ENCODE measurements at regions not wholly inside any gene's neighbourhood (a gene's known extent, or its start where the extent isn't known, plus 50 kb on each side); places are given as distances from the start of the nearest gene placed in this dataset.
"Not testable (repeated sequence)": the region's sequence is repeated elsewhere in the genome, so short reads cannot be mapped to it uniquely, and the experiment has no call there.

DNA sequence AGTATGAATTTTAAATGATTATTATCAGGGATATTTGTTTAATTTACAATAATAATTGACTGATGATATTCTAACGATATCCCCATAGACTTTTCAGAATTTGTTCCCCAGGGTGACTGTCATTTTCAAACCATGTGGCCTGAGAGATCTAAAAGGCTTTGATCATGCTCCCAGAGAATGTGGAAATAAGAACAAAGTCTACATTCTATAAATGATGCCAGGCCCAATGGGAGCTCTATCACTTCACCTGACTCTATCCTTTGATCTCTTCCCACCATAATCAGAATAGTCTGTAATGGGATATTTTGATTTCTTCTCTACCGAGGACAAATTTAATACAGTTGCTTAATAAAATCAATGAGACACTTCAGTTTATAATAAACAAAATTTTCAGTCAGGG, 483.4 kb upstream of the IRAK1BP1 start:
- Histone ChIP-seq H3K9me3 (ENCODE audit: control insufficient read depth, insufficient read depth, low read depth, low read length) (no peaks in the 10 kb centered on the region), H3K4me3 (replicated peaks in 1 of 4; ENCODE audit: control extremely low read depth in 1 of 4, insufficient read depth in 1 of 4, low read depth in 3 of 4, low read length in 4 of 4) (no peak overlapping the region), H3K27ac (ENCODE audit: insufficient read depth, low read length) (no peak overlapping the region), H2AFZ (ENCODE audit: low read length) (no peak overlapping the region), H3K36me3 (ENCODE audit: control insufficient read depth, insufficient read depth, low read length) (no peaks in the 10 kb centered on the region), H3K4me2 (ENCODE audit: extremely low read depth, insufficient read depth, low read length) (no peak overlapping the region), H3K79me2 (ENCODE audit: control insufficient read depth, insufficient read depth, low read length) (no peaks in the 10 kb centered on the region), H3K4me1 (ENCODE audit: control insufficient read depth, extremely low read depth, insufficient read depth, low read length) (no peaks in the 10 kb centered on the region), H3K9ac (ENCODE audit: insufficient read depth, low read length) (no peak overlapping the region), H3K27me3 (ENCODE audit: control insufficient read depth, insufficient read depth, low read length) (no peaks in the 10 kb centered on the region), H4K20me1 (ENCODE audit: control insufficient read depth, extremely low read depth, insufficient read depth, low read length) (no peaks in the 10 kb centered on the region)
- DNase-seq (ENCODE audit: low read depth in 2 of 2), result no peak
- TF ChIP-seq EZH2 (IDR thresholded peaks at IDR 0.05; ENCODE audit: low read length, missing control alignments), result no peak
- TF ChIP-seq, protein P1, sequence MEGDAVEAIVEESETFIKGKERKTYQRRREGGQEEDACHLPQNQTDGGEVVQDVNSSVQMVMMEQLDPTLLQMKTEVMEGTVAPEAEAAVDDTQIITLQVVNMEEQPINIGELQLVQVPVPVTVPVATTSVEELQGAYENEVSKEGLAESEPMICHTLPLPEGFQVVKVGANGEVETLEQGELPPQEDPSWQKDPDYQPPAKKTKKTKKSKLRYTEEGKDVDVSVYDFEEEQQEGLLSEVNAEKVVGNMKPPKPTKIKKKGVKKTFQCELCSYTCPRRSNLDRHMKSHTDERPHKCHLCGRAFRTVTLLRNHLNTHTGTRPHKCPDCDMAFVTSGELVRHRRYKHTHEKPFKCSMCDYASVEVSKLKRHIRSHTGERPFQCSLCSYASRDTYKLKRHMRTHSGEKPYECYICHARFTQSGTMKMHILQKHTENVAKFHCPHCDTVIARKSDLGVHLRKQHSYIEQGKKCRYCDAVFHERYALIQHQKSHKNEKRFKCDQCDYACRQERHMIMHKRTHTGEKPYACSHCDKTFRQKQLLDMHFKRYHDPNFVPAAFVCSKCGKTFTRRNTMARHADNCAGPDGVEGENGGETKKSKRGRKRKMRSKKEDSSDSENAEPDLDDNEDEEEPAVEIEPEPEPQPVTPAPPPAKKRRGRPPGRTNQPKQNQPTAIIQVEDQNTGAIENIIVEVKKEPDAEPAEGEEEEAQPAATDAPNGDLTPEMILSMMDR (conservative IDR thresholded peaks at IDR 0.05 in 1 of 2, IDR thresholded peaks at IDR 0.05 in 1 of 2; ENCODE audit: low read depth in 1 of 2, low read length in 2 of 2), result no peak

GRCh38 chr6:78386854-78387253, 480.5 kb upstream of the IRAK1BP1 start:
- H3K4me3 ChIP-seq (replicated peaks in 1 of 4; ENCODE audit: control extremely low read depth in 1 of 4, insufficient read depth in 1 of 4, low read depth in 3 of 4, low read length in 4 of 4); H3K9ac ChIP-seq (ENCODE audit: insufficient read depth, low read length); H4K20me1 ChIP-seq (ENCODE audit: control insufficient read depth, extremely low read depth, insufficient read depth, low read length); H3K4me1 ChIP-seq (ENCODE audit: control insufficient read depth, extremely low read depth, insufficient read depth, low read length); H3K79me2 ChIP-seq (ENCODE audit: control insufficient read depth, insufficient read depth, low read length); H3K4me2 ChIP-seq (ENCODE audit: extremely low read depth, insufficient read depth, low read length); H3K27ac ChIP-seq (ENCODE audit: insufficient read depth, low read length); H3K36me3 ChIP-seq (ENCODE audit: control insufficient read depth, insufficient read depth, low read length); H3K27me3 ChIP-seq (ENCODE audit: control insufficient read depth, insufficient read depth, low read length); DNase-seq (ENCODE audit: low read depth in 2 of 2); H2AFZ ChIP-seq (ENCODE audit: low read length); H3K9me3 ChIP-seq (ENCODE audit: control insufficient read depth, insufficient read depth, low read depth, low read length): not testable (repeated sequence)

- TF ChIP-seq, protein P1 (conservative IDR thresholded peaks at IDR 0.05 in 1 of 2, IDR thresholded peaks at IDR 0.05 in 1 of 2; ENCODE audit: low read depth in 1 of 2, low read length in 2 of 2), result no peak
- no peak for TF ChIP-seq EZH2 (IDR thresholded peaks at IDR 0.05; ENCODE audit: low read length, missing control alignments)
- DNase-seq (ENCODE audit: low read depth in 2 of 2), result no peak
- no peaks in the 10 kb centered on the region for H3K36me3 ChIP-seq (ENCODE audit: control insufficient read depth, insufficient read depth, low read length)
- H3K79me2 ChIP-seq (ENCODE audit: control insufficient read depth, insufficient read depth, low read length), result no peaks in the 10 kb centered on the region
- H3K4me2 ChIP-seq (ENCODE audit: extremely low read depth, insufficient read depth, low read length), result no peak overlapping the region
- no peak overlapping the region for H3K4me3 ChIP-seq (replicated peaks in 1 of 4; ENCODE audit: control extremely low read depth in 1 of 4, insufficient read depth in 1 of 4, low read depth in 3 of 4, low read length in 4 of 4)
- H3K9me3 ChIP-seq (ENCODE audit: control insufficient read depth, insufficient read depth, low read depth, low read length), result no peaks in the 10 kb centered on the region
- H3K27ac ChIP-seq (ENCODE audit: insufficient read depth, low read length), result no peak overlapping the region
- H2AFZ ChIP-seq (ENCODE audit: low read length), result no peak overlapping the region
- no peaks in the 10 kb centered on the region for H4K20me1 ChIP-seq (ENCODE audit: control insufficient read depth, extremely low read depth, insufficient read depth, low read length)
- H3K9ac ChIP-seq (ENCODE audit: insufficient read depth, low read length), result no peak overlapping the region
- H3K27me3 ChIP-seq (ENCODE audit: control insufficient read depth, insufficient read depth, low read length), result no peaks in the 10 kb centered on the region
- H3K4me1 ChIP-seq (ENCODE audit: control insufficient read depth, extremely low read depth, insufficient read depth, low read length), result no peaks in the 10 kb centered on the region
These were observed 477.3 kb upstream of the IRAK1BP1 start for GRCh38 chr6:78390066-78390465.

All from fibroblast of lung (primary cell).